GM12892 (cell line): ENCODE measurements at regions not wholly inside any gene's neighbourhood (a gene's known extent, or its start where the extent isn't known, plus 50 kb on each side); places are given as distances from the start of the nearest gene placed in this dataset.

Experiments
- POLR2A ChIP-seq: IDR thresholded peaks from 2 replicates; pipeline ENCODE4 v1.6.1; 2011; ENCODE audit warnings: low read depth, low read length, control low read depth
- TAF1 ChIP-seq: IDR thresholded peaks from 2 replicates; pipeline ENCODE4 v1.6.1; 2011; ENCODE audit warnings: low read depth, mild to moderate bottlenecking, control low read depth, low read length, borderline replicate concordance

DNA sequence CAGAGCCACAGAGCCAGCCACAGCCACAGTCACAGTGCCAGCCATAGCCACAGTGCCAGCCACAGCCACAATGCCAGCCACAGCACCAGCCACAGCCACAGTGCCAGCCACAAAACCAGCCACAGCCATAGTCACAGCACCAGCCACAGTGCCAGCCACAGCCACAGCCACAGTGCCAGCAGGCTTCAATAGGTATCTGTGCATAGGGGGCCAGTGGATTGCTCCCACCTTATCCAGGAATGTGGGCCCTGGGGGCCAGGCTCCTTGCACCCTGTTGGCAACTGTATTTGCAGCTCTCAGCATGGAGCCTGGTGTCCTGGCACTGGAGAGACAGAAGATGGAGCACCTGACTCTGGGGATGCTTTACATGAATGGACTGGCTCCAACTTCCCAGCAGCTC, 111.7 kb upstream of the IRX2 start:
- no peak for TF ChIP-seq POLR2A
- TF ChIP-seq TAF1 = no peak
